Stimulated activated CD4-positive, alpha-beta T cell treated with anti-CD3 and anti-CD28 coated beads, TNF-alpha, amount 100 ng/mL, for 1 hour (primary cell): ENCODE measurements at regions not wholly inside any gene's neighbourhood (a gene's known extent, or its start where the extent isn't known, plus 50 kb on each side); places are given as distances from the start of the nearest gene placed in this dataset.

Experiments used
- DNase-seq, 3 donors: peaks; one replicate each; pipeline ENCODE4 v3.0.0-alpha.2; 2020; ENCODE audit warnings: low read depth in 3 of 3, low spot score in 1 of 3

DNA sequence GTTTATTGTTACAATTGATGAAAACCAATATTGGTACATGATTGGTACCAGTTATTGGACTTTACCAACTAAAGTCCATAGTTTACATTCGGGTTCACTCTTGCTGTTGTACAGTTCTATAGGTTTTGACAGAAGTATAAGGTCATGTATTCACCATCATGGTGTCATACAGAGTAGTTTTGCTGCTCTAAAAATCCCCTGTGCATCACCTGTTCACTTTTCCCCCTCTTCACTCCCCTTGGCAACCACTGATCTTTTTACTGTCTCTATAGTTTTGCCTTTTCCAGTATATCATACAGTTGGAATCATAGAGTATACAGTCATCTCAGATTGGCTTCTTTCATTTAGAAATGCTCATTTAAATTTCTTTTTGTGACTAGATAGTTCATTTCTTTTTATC lies 51.2 kb upstream of the MED4 start:
- no peak for DNase-seq
